ENCODE measurements at regions not wholly inside any gene's neighbourhood (a gene's known extent, or its start where the extent isn't known, plus 50 kb on each side); places are given as distances from the start of the nearest gene placed in this dataset.

GRCh38 chr2:163909411-163910080, 173.7 kb upstream of the FIGN start:
- no peaks in the 10 kb centered on the region for H4K20me1 ChIP-seq (ENCODE audit: insufficient read depth)
- H3K79me2 ChIP-seq (ENCODE audit: insufficient read depth) = no peaks in the 10 kb centered on the region
- H3K4me3 ChIP-seq (ENCODE audit: low read depth in 2 of 2, low read length in 1 of 2) = no peak overlapping the region
- WGBS (ENCODE audit: low lambda C conversion rate) = 89% methylated on average over 14 of the region's 40 CpGs
- H3K4me2 ChIP-seq = no peak overlapping the region
- H3F3A ChIP-seq (replicated peaks; ENCODE audit: insufficient read depth) = no peaks in the 10 kb centered on the region
- ChIA-PET CTCF (no interaction called here), POLR2A (no interaction called here)
- no peak overlapping the region for H3K27ac ChIP-seq (ENCODE audit: low read depth in 2 of 2, low read length in 1 of 2)
- H3K4me1 ChIP-seq (ENCODE audit: control insufficient read depth in 1 of 2, insufficient read depth in 2 of 2, low read depth in 1 of 2, low read length in 1 of 2) = peaks cover 0 to 2% of the 10 kb centered on the region in 2 experiments; a peak in 1 of 4 replicates
- no peak overlapping the region for H2AFZ ChIP-seq (ENCODE audit: low read depth)
- H3K9me3 ChIP-seq = no peaks in the 10 kb centered on the region
- DNase-seq = no peak
- no peaks in the 10 kb centered on the region for H3K27me3 ChIP-seq (ENCODE audit: insufficient read depth)
- H3K9me2 ChIP-seq = no peaks in the 10 kb centered on the region
- TF ChIP-seq CTCF (IDR thresholded peaks at IDR 0.05) = no peak
- no peak for TF ChIP-seq ZBTB33 (IDR thresholded peaks at IDR 0.05; ENCODE audit: borderline replicate concordance, low read depth)
- TF ChIP-seq ELF1 (IDR thresholded peaks at IDR 0.05) = no peak
- TF ChIP-seq RXRA (IDR thresholded peaks at IDR 0.05; ENCODE audit: borderline replicate concordance, low read depth) = no peak
- no peak for TF ChIP-seq SMC3 (IDR thresholded peaks at IDR 0.05; ENCODE audit: low read depth, low read length)
- no peak for TF ChIP-seq MEF2A (IDR thresholded peaks at IDR 0.05; ENCODE audit: borderline replicate concordance, low read depth)
- no peak for TF ChIP-seq NFIC (IDR thresholded peaks at IDR 0.05; ENCODE audit: borderline replicate concordance)
- no peak for TF ChIP-seq YY1 (IDR thresholded peaks at IDR 0.05; ENCODE audit: low read depth)
- TF ChIP-seq TEAD4 (IDR thresholded peaks at IDR 0.05; ENCODE audit: borderline replicate concordance, insufficient read depth) = no peak
- no peak for TF ChIP-seq TCF12 (IDR thresholded peaks at IDR 0.05)
- no peak for TF ChIP-seq CHD2 (IDR thresholded peaks at IDR 0.05; ENCODE audit: low read length, partially characterized antibody)
- TF ChIP-seq SIN3A (IDR thresholded peaks at IDR 0.05; ENCODE audit: borderline replicate concordance, low read depth, low read length) = no peak
- no peak for TF ChIP-seq PBX3 (IDR thresholded peaks at IDR 0.05)
- no peak for TF ChIP-seq FOXJ3 (CRISPR knock-in tag; IDR thresholded peaks at IDR 0.05)
- TF ChIP-seq NRF1 (IDR thresholded peaks at IDR 0.05; ENCODE audit: low read depth, low read length) = no peak
- no peak for TF ChIP-seq USF1 (IDR thresholded peaks at IDR 0.05; ENCODE audit: borderline replicate concordance, low read depth)
- TF ChIP-seq RCOR1 (IDR thresholded peaks at IDR 0.05; ENCODE audit: low read length) = no peak
- TF ChIP-seq MXI1 (IDR thresholded peaks at IDR 0.05; ENCODE audit: low read depth, low read length) = no peak
- no peaks in the 10 kb centered on the region for H3K36me3 ChIP-seq (replicated peaks in 1 of 2; ENCODE audit: control insufficient read depth in 1 of 2, insufficient read depth in 2 of 2, low read length in 1 of 2)
- H3K9ac ChIP-seq = no peak overlapping the region

Data from SK-N-SH (cell line).